Right kidney (tissue), 1 donor: ENCODE measurements at regions not wholly inside any gene's neighbourhood (a gene's known extent, or its start where the extent isn't known, plus 50 kb on each side); places are given as distances from the start of the nearest gene placed in this dataset.
"Not testable (repeated sequence)": the region's sequence is repeated elsewhere in the genome, so short reads cannot be mapped to it uniquely, and the experiment has no call there.

Source experiments
- DNase-seq: peaks from one replicate; pipeline ENCODE4 v3.0.0-alpha.2; 2016

GRCh38 chr18:10170375-10170774 is 256.6 kb downstream of the VAPA start:
- no peak for DNase-seq

GRCh38 chr18:10175333-10175732 is 261.5 kb downstream of the VAPA start:
- not testable (repeated sequence) for DNase-seq

- not testable (repeated sequence) for DNase-seq
These were observed 265.5 kb downstream of the VAPA start for GRCh38 chr18:10179326-10179725.

GRCh38 chr18:10182009-10182624 is 268.3 kb downstream of the VAPA start:
- DNase-seq: no peak

- no peak for DNase-seq
These were observed 269.7 kb upstream of the APCDD1 start for GRCh38 chr18:10184776-10185175.

GRCh38 chr18:10188971-10189810 is 265.2 kb upstream of the APCDD1 start:
- DNase-seq: no peak

- DNase-seq: no peak
These were observed 263.9 kb upstream of the APCDD1 start for GRCh38 chr18:10190564-10190963.

GRCh38 chr18:10193444-10193843 is 261.0 kb upstream of the APCDD1 start:
- DNase-seq: no peak

GRCh38 chr18:10194592-10194991 is 259.8 kb upstream of the APCDD1 start:
- no peak for DNase-seq

- no peak for DNase-seq
These were observed 258.9 kb upstream of the APCDD1 start for GRCh38 chr18:10195529-10195928.

- DNase-seq: no peak
These were observed 257.3 kb upstream of the APCDD1 start for GRCh38 chr18:10197097-10197496.

GRCh38 chr18:10201226-10201625 is 253.2 kb upstream of the APCDD1 start:
- no peak for DNase-seq

- DNase-seq: no peak
These were observed 252.8 kb upstream of the APCDD1 start for GRCh38 chr18:10201659-10202058.

GRCh38 chr18:10202845-10203321 is 251.6 kb upstream of the APCDD1 start:
- DNase-seq: no peak

- DNase-seq: no peak
These were observed 249.3 kb upstream of the APCDD1 start for GRCh38 chr18:10205151-10205550.

GRCh38 chr18:10207682-10208345 is 246.6 kb upstream of the APCDD1 start:
- no peak for DNase-seq

- no peak for DNase-seq
These were observed 245.1 kb upstream of the APCDD1 start for GRCh38 chr18:10209302-10209701.

GRCh38 chr18:10210057-10210633 is 244.3 kb upstream of the APCDD1 start:
- DNase-seq: no peak

- no peak for DNase-seq
These were observed 240.9 kb upstream of the APCDD1 start for GRCh38 chr18:10213526-10213925.

GRCh38 chr18:10215446-10215845 is 239.0 kb upstream of the APCDD1 start:
- DNase-seq: no peak

GRCh38 chr18:10216791-10217190 is 237.6 kb upstream of the APCDD1 start:
- no peak for DNase-seq

GRCh38 chr18:10217211-10217610 is 237.2 kb upstream of the APCDD1 start:
- DNase-seq: no peak

GRCh38 chr18:10225300-10225699 is 229.1 kb upstream of the APCDD1 start:
- no peak for DNase-seq
